DND-41 (cell line): ENCODE measurements at regions not wholly inside any gene's neighbourhood (a gene's known extent, or its start where the extent isn't known, plus 50 kb on each side); places are given as distances from the start of the nearest gene placed in this dataset.

ENCODE experiments used
- EZH2 ChIP-seq: IDR thresholded peaks from 3 replicates; pipeline ENCODE4 v1.6.1; 2012; ENCODE audit warnings: borderline replicate concordance, low read depth, mild to moderate bottlenecking, moderate library complexity, low read length, inconsistent platforms; ENCODE audit not compliant: severe bottlenecking
- TF ChIP-seq, protein P1 (sequence below): IDR thresholded peaks from 2 replicates; pipeline ENCODE4 v1.5.1; 2012; ENCODE audit warnings: borderline replicate concordance, low read length, moderate library complexity, mild to moderate bottlenecking; ENCODE audit not compliant: poor library complexity, severe bottlenecking; ENCODE audit errors: extremely low read depth

DNA sequence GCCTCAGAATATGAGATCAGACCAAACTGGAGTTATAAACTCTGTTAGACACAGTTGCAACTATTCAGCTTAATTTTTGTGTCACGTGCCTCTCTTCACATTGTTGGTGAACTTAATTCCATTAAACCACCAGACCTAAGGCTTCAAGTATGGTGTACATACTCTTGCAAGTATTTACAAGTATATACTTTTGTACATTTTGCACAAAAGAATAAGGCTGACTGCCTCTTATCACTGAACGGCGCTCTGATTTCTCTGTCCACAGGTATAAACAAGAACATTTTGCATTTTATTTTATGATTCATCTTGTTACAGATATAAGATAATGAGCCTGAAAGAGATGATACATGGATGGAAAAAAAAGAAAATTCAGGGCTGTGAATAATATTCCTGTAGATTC is 269.7 kb upstream of the ACVR2A start:
- no peak for TF ChIP-seq EZH2
- TF ChIP-seq, protein P1, sequence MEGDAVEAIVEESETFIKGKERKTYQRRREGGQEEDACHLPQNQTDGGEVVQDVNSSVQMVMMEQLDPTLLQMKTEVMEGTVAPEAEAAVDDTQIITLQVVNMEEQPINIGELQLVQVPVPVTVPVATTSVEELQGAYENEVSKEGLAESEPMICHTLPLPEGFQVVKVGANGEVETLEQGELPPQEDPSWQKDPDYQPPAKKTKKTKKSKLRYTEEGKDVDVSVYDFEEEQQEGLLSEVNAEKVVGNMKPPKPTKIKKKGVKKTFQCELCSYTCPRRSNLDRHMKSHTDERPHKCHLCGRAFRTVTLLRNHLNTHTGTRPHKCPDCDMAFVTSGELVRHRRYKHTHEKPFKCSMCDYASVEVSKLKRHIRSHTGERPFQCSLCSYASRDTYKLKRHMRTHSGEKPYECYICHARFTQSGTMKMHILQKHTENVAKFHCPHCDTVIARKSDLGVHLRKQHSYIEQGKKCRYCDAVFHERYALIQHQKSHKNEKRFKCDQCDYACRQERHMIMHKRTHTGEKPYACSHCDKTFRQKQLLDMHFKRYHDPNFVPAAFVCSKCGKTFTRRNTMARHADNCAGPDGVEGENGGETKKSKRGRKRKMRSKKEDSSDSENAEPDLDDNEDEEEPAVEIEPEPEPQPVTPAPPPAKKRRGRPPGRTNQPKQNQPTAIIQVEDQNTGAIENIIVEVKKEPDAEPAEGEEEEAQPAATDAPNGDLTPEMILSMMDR, result no peak
